ENCODE measurements at regions not wholly inside any gene's neighbourhood (a gene's known extent, or its start where the extent isn't known, plus 50 kb on each side); places are given as distances from the start of the nearest gene placed in this dataset.

GRCh38 chrX:69103539-69103938 is 61.7 kb downstream of the PJA1 start:
- no peaks in the 10 kb centered on the region for H3K9me3 ChIP-seq (ENCODE audit: control insufficient read depth in 2 of 3, insufficient read depth in 1 of 3, low read length in 3 of 3)
- DNase-seq (no peak), FAIRE-seq (no peak)
- no peak overlapping the region for H3K9ac ChIP-seq (ENCODE audit: low read length in 3 of 3)
- no peak overlapping the region for H3K4me3 ChIP-seq (ENCODE audit: low read length in 3 of 3)
- no peak overlapping the region for H3K27ac ChIP-seq (ENCODE audit: low read depth in 2 of 2, low read length in 2 of 2)
- peaks cover 0 to 7% (median 5%) of the 10 kb centered on the region in 3 donors for H3K4me1 ChIP-seq (ENCODE audit: control insufficient read depth in 2 of 3, insufficient read depth in 2 of 3, low read depth in 1 of 3, low read length in 3 of 3)
- intact Hi-C loops (cut with DNase I): no loop called here
- no peak for TF ChIP-seq CTCF (IDR thresholded peaks at IDR 0.05; ENCODE audit: borderline replicate concordance, extremely low read depth, insufficient read depth)
- peaks cover 6% of the 10 kb centered on the region for H3K27me3 ChIP-seq (ENCODE audit: control insufficient read depth, insufficient read depth, low read length)
- no peaks in the 10 kb centered on the region for H3K36me3 ChIP-seq (ENCODE audit: control insufficient read depth in 2 of 3, insufficient read depth in 3 of 3, low read length in 3 of 3)

- FAIRE-seq (no peak), DNase-seq (no peak)
- intact Hi-C loops (cut with DNase I): no loop called here
- TF ChIP-seq CTCF (IDR thresholded peaks at IDR 0.05; ENCODE audit: borderline replicate concordance, extremely low read depth, insufficient read depth): no peak
- Histone ChIP-seq H3K4me3 (ENCODE audit: low read length in 3 of 3) (no peak overlapping the region), H3K4me1 (ENCODE audit: control insufficient read depth in 2 of 3, insufficient read depth in 2 of 3, low read depth in 1 of 3, low read length in 3 of 3) (peaks cover 0 to 6% (median 3%) of the 10 kb centered on the region in 3 donors), H3K27me3 (ENCODE audit: control insufficient read depth, insufficient read depth, low read length) (peaks cover 6% of the 10 kb centered on the region), H3K27ac (ENCODE audit: low read depth in 2 of 2, low read length in 2 of 2) (no peak overlapping the region), H3K9ac (ENCODE audit: low read length in 3 of 3) (no peak overlapping the region), H3K36me3 (ENCODE audit: control insufficient read depth in 2 of 3, insufficient read depth in 3 of 3, low read length in 3 of 3) (no peaks in the 10 kb centered on the region), H3K9me3 (ENCODE audit: control insufficient read depth in 2 of 3, insufficient read depth in 1 of 3, low read length in 3 of 3) (no peaks in the 10 kb centered on the region)
Measured at GRCh38 chrX:69102612-69103194, 62.5 kb downstream of the PJA1 start.

- FAIRE-seq (no peak), DNase-seq (peak in 1 of 5 donors; percentile 59)
- Histone ChIP-seq H3K4me3 (ENCODE audit: low read length in 3 of 3) (no peak overlapping the region), H3K27ac (ENCODE audit: low read depth in 2 of 2, low read length in 2 of 2) (no peak overlapping the region), H3K4me1 (ENCODE audit: control insufficient read depth in 2 of 3, insufficient read depth in 2 of 3, low read depth in 1 of 3, low read length in 3 of 3) (no peaks in the 10 kb centered on the region), H3K9ac (ENCODE audit: low read length in 3 of 3) (no peak overlapping the region), H3K36me3 (ENCODE audit: control insufficient read depth in 2 of 3, insufficient read depth in 3 of 3, low read length in 3 of 3) (no peaks in the 10 kb centered on the region), H3K27me3 (ENCODE audit: control insufficient read depth, insufficient read depth, low read length) (peaks cover 2% of the 10 kb centered on the region), H3K9me3 (ENCODE audit: control insufficient read depth in 2 of 3, insufficient read depth in 1 of 3, low read length in 3 of 3) (no peaks in the 10 kb centered on the region)
- TF ChIP-seq CTCF (IDR thresholded peaks at IDR 0.05; ENCODE audit: borderline replicate concordance, extremely low read depth, insufficient read depth): no peak
- intact Hi-C loops (cut with DNase I): no loop called here
Measured at GRCh38 chrX:69101683-69102251, 63.5 kb downstream of the PJA1 start.
